ENCODE measurements at regions not wholly inside any gene's neighbourhood (a gene's known extent, or its start where the extent isn't known, plus 50 kb on each side); places are given as distances from the start of the nearest gene placed in this dataset.

- intact Hi-C loops (cut with micrococcal nuclease; ENCODE audit: unreplicated experiment), result no loop called here
Observed at GRCh38 chr15:36234743-36235142, 344.7 kb upstream of the CDIN1 start.

More at GRCh38 chr15:36234743-36235142, 344.7 kb upstream of the CDIN1 start:
- H3K27me3 ChIP-seq (ENCODE audit: control insufficient read depth in 1 of 2, insufficient read depth in 2 of 2, low read length in 2 of 2), result no peaks in the 10 kb centered on the region
- DNase-seq (ENCODE audit: low spot score), result no peak
- H3K27ac ChIP-seq (ENCODE audit: extremely low read length, insufficient read depth, low read length), result no peak overlapping the region
- no peak overlapping the region for H3K4me3 ChIP-seq (replicated peaks in 1 of 3; ENCODE audit: insufficient read depth in 1 of 3, low read depth in 2 of 3, low read length in 3 of 3)
- no peaks in the 10 kb centered on the region for H4K20me1 ChIP-seq (ENCODE audit: insufficient read depth, low read length)
- no peaks in the 10 kb centered on the region for H3K36me3 ChIP-seq (replicated peaks in 1 of 2; ENCODE audit: control insufficient read depth in 1 of 2, insufficient read depth in 2 of 2, low read length in 2 of 2)
- TF ChIP-seq IRF2 (CRISPR knock-in tag; IDR thresholded peaks at IDR 0.05) (no peak), AHR (CRISPR knock-in tag; IDR thresholded peaks at IDR 0.05) (no peak), TEAD3 (CRISPR knock-in tag; optimal IDR thresholded peaks at IDR 0.05; ENCODE audit: borderline replicate concordance) (no peak), FOXO1 (CRISPR knock-in tag; IDR thresholded peaks at IDR 0.05) (no peak), ZFP62 (CRISPR knock-in tag; IDR thresholded peaks at IDR 0.05) (no peak), TIGD3 (CRISPR knock-in tag; IDR thresholded peaks at IDR 0.05; ENCODE audit: borderline replicate concordance) (no peak), JDP2 (CRISPR knock-in tag; IDR thresholded peaks at IDR 0.05; ENCODE audit: borderline replicate concordance) (no peak), PAWR (CRISPR knock-in tag; IDR thresholded peaks at IDR 0.05; ENCODE audit: borderline replicate concordance) (no peak), ZNF607 (CRISPR knock-in tag; IDR thresholded peaks at IDR 0.05; ENCODE audit: borderline replicate concordance) (no peak), FOXJ3 (CRISPR knock-in tag; IDR thresholded peaks at IDR 0.05; ENCODE audit: borderline replicate concordance) (no peak), CENPX (CRISPR knock-in tag; IDR thresholded peaks at IDR 0.05) (no peak), ZBTB20 (CRISPR knock-in tag; IDR thresholded peaks at IDR 0.05; ENCODE audit: borderline replicate concordance, low read depth) (no peak), KAT8 (CRISPR knock-in tag; IDR thresholded peaks at IDR 0.05) (no peak), KDM3A (CRISPR knock-in tag; IDR thresholded peaks at IDR 0.05; ENCODE audit: low read depth) (no peak)
- TF ChIP-seq, protein P1, sequence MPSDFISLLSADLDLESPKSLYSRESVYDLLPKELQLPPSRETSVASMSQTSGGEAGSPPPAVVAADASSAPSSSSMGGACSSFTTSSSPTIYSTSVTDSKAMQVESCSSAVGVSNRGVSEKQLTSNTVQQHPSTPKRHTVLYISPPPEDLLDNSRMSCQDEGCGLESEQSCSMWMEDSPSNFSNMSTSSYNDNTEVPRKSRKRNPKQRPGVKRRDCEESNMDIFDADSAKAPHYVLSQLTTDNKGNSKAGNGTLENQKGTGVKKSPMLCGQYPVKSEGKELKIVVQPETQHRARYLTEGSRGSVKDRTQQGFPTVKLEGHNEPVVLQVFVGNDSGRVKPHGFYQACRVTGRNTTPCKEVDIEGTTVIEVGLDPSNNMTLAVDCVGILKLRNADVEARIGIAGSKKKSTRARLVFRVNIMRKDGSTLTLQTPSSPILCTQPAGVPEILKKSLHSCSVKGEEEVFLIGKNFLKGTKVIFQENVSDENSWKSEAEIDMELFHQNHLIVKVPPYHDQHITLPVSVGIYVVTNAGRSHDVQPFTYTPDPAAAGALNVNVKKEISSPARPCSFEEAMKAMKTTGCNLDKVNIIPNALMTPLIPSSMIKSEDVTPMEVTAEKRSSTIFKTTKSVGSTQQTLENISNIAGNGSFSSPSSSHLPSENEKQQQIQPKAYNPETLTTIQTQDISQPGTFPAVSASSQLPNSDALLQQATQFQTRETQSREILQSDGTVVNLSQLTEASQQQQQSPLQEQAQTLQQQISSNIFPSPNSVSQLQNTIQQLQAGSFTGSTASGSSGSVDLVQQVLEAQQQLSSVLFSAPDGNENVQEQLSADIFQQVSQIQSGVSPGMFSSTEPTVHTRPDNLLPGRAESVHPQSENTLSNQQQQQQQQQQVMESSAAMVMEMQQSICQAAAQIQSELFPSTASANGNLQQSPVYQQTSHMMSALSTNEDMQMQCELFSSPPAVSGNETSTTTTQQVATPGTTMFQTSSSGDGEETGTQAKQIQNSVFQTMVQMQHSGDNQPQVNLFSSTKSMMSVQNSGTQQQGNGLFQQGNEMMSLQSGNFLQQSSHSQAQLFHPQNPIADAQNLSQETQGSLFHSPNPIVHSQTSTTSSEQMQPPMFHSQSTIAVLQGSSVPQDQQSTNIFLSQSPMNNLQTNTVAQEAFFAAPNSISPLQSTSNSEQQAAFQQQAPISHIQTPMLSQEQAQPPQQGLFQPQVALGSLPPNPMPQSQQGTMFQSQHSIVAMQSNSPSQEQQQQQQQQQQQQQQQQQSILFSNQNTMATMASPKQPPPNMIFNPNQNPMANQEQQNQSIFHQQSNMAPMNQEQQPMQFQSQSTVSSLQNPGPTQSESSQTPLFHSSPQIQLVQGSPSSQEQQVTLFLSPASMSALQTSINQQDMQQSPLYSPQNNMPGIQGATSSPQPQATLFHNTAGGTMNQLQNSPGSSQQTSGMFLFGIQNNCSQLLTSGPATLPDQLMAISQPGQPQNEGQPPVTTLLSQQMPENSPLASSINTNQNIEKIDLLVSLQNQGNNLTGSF (CRISPR knock-in tag; IDR thresholded peaks at IDR 0.05), result no peak
- TF ChIP-seq, protein P2, sequence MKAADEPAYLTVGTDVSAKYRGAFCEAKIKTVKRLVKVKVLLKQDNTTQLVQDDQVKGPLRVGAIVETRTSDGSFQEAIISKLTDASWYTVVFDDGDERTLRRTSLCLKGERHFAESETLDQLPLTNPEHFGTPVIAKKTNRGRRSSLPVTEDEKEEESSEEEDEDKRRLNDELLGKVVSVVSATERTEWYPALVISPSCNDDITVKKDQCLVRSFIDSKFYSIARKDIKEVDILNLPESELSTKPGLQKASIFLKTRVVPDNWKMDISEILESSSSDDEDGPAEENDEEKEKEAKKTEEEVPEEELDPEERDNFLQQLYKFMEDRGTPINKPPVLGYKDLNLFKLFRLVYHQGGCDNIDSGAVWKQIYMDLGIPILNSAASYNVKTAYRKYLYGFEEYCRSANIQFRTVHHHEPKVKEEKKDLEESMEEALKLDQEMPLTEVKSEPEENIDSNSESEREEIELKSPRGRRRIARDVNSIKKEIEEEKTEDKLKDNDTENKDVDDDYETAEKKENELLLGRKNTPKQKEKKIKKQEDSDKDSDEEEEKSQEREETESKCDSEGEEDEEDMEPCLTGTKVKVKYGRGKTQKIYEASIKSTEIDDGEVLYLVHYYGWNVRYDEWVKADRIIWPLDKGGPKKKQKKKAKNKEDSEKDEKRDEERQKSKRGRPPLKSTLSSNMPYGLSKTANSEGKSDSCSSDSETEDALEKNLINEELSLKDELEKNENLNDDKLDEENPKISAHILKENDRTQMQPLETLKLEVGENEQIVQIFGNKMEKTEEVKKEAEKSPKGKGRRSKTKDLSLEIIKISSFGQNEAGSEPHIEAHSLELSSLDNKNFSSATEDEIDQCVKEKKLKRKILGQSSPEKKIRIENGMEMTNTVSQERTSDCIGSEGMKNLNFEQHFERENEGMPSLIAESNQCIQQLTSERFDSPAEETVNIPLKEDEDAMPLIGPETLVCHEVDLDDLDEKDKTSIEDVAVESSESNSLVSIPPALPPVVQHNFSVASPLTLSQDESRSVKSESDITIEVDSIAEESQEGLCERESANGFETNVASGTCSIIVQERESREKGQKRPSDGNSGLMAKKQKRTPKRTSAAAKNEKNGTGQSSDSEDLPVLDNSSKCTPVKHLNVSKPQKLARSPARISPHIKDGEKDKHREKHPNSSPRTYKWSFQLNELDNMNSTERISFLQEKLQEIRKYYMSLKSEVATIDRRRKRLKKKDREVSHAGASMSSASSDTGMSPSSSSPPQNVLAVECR (CRISPR knock-in tag; IDR thresholded peaks at IDR 0.05; ENCODE audit: borderline replicate concordance), result no peak
- no TSS peak for BruUV-seq (replicated peaks)
- H3K9ac ChIP-seq (ENCODE audit: insufficient read depth, low read depth, low read length), result no peak overlapping the region
- in situ Hi-C loops (cut with HindIII; ENCODE audit: extremely low pct_ligation_motif_present, low pct_unique_long_range_greater_than_20kb), result no loop called here
- ChIA-PET POLR2A (no interaction called here), CTCF (ENCODE audit: low intra/inter-chr PET ratio, low total read pairs) (no interaction called here)
- H2AFZ ChIP-seq (ENCODE audit: low read length), result no peak overlapping the region
- no peak for ATAC-seq
- no peaks in the 10 kb centered on the region for H3K79me2 ChIP-seq (ENCODE audit: insufficient read depth, low read length)
- H3K4me2 ChIP-seq (ENCODE audit: low read depth, low read length), result no peak overlapping the region
- no peaks in the 10 kb centered on the region for H3K9me3 ChIP-seq (ENCODE audit: low read length)
- no peaks in the 10 kb centered on the region for H3K4me1 ChIP-seq (ENCODE audit: insufficient read depth, low read length)
- no peak for FAIRE-seq

All from HepG2 (cell line).